Tibial nerve (tissue), 4 donors: ENCODE measurements at regions not wholly inside any gene's neighbourhood (a gene's known extent, or its start where the extent isn't known, plus 50 kb on each side); places are given as distances from the start of the nearest gene placed in this dataset.
A peak's percentile ranks its signal among the peaks of the same experiment; 100 is the strongest.
"Not testable (repeated sequence)": the region's sequence is repeated elsewhere in the genome, so short reads cannot be mapped to it uniquely, and the experiment has no call there.

Source experiments
- DNase-seq, 2 donors: peaks; one replicate each; pipeline ENCODE4 v3.0.0-alpha.2; 2019; ENCODE audit warnings: low spot score in 2 of 2
- H3K27ac ChIP-seq, 4 donors: fragments of 200-600 bp; sonication (generic) in 3 of 4; one replicate each; pipeline ENCODE4 v1.5.1; 2017 to 2019; ENCODE audit warnings: mild to moderate bottlenecking in 1 of 4
- H3K27me3 ChIP-seq, 2 donors: fragments of 200-600 bp; sonication (generic) in 1 of 2; one replicate each; pipeline versions ENCODE4 v1.5.1 to v1.6.0; 2017 to 2019
- H3K36me3 ChIP-seq, 3 donors: fragments of 200-600 bp; sonication (generic); one replicate each; pipeline ENCODE4 v1.5.1; 2018 to 2019
- H3K4me1 ChIP-seq, 4 donors: fragments of 200-600 bp; sonication (generic) in 3 of 4; one replicate each; pipeline ENCODE4 v1.5.1; 2017 to 2019
- H3K4me3 ChIP-seq, 4 donors: fragments of 200-600 bp; sonication (generic) in 3 of 4; one replicate each; pipeline ENCODE4 v1.5.1; 2017 to 2019; ENCODE audit warnings: mild to moderate bottlenecking in 1 of 4, moderate library complexity in 1 of 4
- H3K9me3 ChIP-seq, 4 donors: fragments of 200-600 bp; sonication (generic) in 3 of 4; one replicate each; pipeline ENCODE4 v1.5.1; 2017 to 2019
- CTCF ChIP-seq, 5 experiments: fragments of 200-600 bp in 3 of 5; fragments of 450-650 bp in 2 of 5; sonication (generic) in 3 of 5; IDR thresholded peaks; one replicate each; pipeline ENCODE4 v1.5.1; 2016 to 2019; ENCODE audit warnings: antibody characterized with exemption in 5 of 5, mild to moderate bottlenecking in 3 of 5, moderate library complexity in 2 of 5
- EP300 ChIP-seq, 2 donors: sonication (generic); formaldehyde crosslinking; IDR thresholded peaks; one replicate each; pipeline ENCODE4 v1.6.1; 2017; ENCODE audit warnings: antibody characterized with exemption in 2 of 2, mild to moderate bottlenecking in 1 of 2
- POLR2A ChIP-seq, 2 donors: fragments of 450-650 bp; IDR thresholded peaks; one replicate each; pipeline ENCODE4 v1.6.1; 2017; ENCODE audit warnings: antibody characterized with exemption in 2 of 2, mild to moderate bottlenecking in 2 of 2, moderate library complexity in 2 of 2
- WGBS, 2 donors: methylation state at CpG; one replicate each; pipeline ENCODE4 v1.1.5; 2018; 5-methylcytosine and 5-hydroxymethylcytosine counted together

GRCh38 chr2:235430366-235431083 lies 63.3 kb upstream of the AGAP1 start:
- H3K27me3 ChIP-seq, result no peaks in the 10 kb centered on the region
- DNase-seq, result no peak
- H3K9me3 ChIP-seq, result no peaks in the 10 kb centered on the region
- 94 to 98% methylated on average over 6 of the region's 6 CpGs for WGBS, 2 donors
- H3K4me1 ChIP-seq, result peaks cover 0 to 18% (median 12%) of the 10 kb centered on the region in 4 donors
- TF ChIP-seq EP300 (IDR thresholded peaks at IDR 0.05) (no peak), CTCF (IDR thresholded peaks at IDR 0.05) (no peak), POLR2A (IDR thresholded peaks at IDR 0.05) (no peak)
- H3K27ac ChIP-seq, result no peak overlapping the region
- no peaks in the 10 kb centered on the region for H3K36me3 ChIP-seq
- no peak overlapping the region for H3K4me3 ChIP-seq

GRCh38 chr2:235432741-235433520 lies 60.9 kb upstream of the AGAP1 start:
- WGBS, 2 donors, result 38% methylated on average over 17 of the region's 17 CpGs
- H3K27ac ChIP-seq, result peak overlapping the region in 2 of 4 donors; percentile 52 to 70

DNA sequence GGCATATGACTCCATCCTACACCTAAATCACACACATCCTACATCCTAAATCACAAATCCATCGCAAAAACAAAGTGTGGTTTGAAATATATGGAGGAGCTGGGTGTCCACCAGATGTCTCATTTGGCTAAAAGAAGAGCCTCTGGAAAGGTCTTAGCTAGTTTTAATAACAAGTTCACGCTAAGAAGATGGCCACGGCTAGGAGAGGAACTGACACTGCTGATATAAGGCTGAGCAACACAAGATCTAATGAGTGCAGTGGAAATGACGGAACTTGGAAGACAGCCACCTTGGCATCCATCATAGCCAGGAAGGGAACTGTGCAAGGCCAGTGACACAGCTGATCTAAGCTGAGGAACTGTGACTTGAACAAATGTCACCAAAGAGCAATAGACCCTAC lies 60.0 kb upstream of the AGAP1 start:
- 24 to 26% methylated on average over 4 of the region's 4 CpGs for WGBS, 2 donors
- Histone ChIP-seq H3K4me3 (no peak overlapping the region), H3K27ac (peak overlapping the region in 3 of 4 donors; percentile 7 to 70 (median 52))

More at GRCh38 chr2:235432741-235433520, 60.9 kb upstream of the AGAP1 start:
- Histone ChIP-seq H3K4me1 (peaks cover 0 to 18% (median 12%) of the 10 kb centered on the region in 4 donors), H3K4me3 (no peak overlapping the region), H3K36me3 (no peaks in the 10 kb centered on the region), H3K27me3 (no peaks in the 10 kb centered on the region), H3K9me3 (no peaks in the 10 kb centered on the region)
- no peak for DNase-seq
- TF ChIP-seq EP300 (IDR thresholded peaks at IDR 0.05), result no peak
- TF ChIP-seq CTCF (IDR thresholded peaks at IDR 0.05), result no peak
- no peak for TF ChIP-seq POLR2A (IDR thresholded peaks at IDR 0.05)

DNA sequence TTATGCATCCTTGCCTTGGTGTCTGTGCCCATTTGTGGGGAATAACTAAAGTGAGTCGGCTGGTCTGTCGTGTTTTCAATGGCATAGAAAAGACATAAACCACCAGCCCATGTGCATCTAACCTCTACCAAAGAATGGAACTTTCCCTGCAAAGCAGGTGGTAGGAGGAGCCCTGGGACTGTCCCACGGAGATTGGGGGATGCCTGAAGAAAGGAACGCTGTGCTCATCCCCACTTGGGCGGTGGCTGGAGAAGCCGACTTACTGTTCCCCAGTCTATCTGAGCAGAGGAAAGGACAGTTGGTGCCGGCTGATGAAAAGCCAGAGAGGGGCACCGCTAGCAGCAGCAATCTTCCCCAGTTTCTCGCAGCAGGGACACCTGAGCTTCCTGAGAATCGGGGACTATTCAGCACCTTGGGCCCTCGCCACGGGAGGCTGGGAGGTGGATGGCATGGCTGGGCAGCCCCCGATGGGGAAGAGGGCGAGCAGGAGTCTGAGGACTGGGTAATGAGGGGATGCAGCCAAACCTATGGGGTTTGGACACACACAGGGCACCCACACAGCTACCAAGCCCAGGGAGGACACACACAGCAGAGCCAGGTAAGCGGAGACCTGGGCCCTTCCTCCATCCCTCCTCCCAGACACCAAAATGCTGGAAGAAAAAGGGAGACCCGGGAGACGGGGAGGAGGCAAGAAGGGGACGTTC lies 53.7 kb upstream of the AGAP1 start:
- H3K36me3 ChIP-seq, result no peaks in the 10 kb centered on the region
- H3K4me1 ChIP-seq, result no peaks in the 10 kb centered on the region
- no peak for DNase-seq
- peaks cover 0 to 3% (median 0%) of the 10 kb centered on the region in 4 donors for H3K9me3 ChIP-seq
- H3K4me3 ChIP-seq, result no peak overlapping the region
- 72 to 81% methylated on average over 18 of the region's 18 CpGs for WGBS, 2 donors
- no peak overlapping the region for H3K27ac ChIP-seq
- TF ChIP-seq POLR2A (IDR thresholded peaks at IDR 0.05) (no peak), EP300 (IDR thresholded peaks at IDR 0.05) (no peak), CTCF (IDR thresholded peaks at IDR 0.05) (no peak)
- H3K27me3 ChIP-seq, result no peaks in the 10 kb centered on the region

More for the DNA sequence above, 60.0 kb upstream of the AGAP1 start:
- Histone ChIP-seq H3K27me3 (no peaks in the 10 kb centered on the region), H3K9me3 (no peaks in the 10 kb centered on the region), H3K36me3 (no peaks in the 10 kb centered on the region), H3K4me1 (peaks cover 0 to 18% (median 12%) of the 10 kb centered on the region in 4 donors)
- peak; percentile 26 to 65 for DNase-seq
- TF ChIP-seq EP300 (IDR thresholded peaks at IDR 0.05) (peak in 1 of 2 donors; percentile 41), POLR2A (IDR thresholded peaks at IDR 0.05) (no peak), CTCF (IDR thresholded peaks at IDR 0.05) (peak in 2 of 5 experiments; percentile 7 to 53)

GRCh38 chr2:235443580-235443979 lies 50.3 kb upstream of the AGAP1 start:
- H3K36me3 ChIP-seq, result not testable (repeated sequence)

More at GRCh38 chr2:235443580-235443979, 50.3 kb upstream of the AGAP1 start:
- not testable (repeated sequence) for H3K9me3 ChIP-seq, H3K27me3 ChIP-seq, H3K4me3 ChIP-seq, DNase-seq, H3K27ac ChIP-seq, H3K4me1 ChIP-seq
- 73 to 85% methylated on average over 6 of the region's 6 CpGs for WGBS, 2 donors
